ENCODE measurements at regions not wholly inside any gene's neighbourhood (a gene's known extent, or its start where the extent isn't known, plus 50 kb on each side); places are given as distances from the start of the nearest gene placed in this dataset.

DNA sequence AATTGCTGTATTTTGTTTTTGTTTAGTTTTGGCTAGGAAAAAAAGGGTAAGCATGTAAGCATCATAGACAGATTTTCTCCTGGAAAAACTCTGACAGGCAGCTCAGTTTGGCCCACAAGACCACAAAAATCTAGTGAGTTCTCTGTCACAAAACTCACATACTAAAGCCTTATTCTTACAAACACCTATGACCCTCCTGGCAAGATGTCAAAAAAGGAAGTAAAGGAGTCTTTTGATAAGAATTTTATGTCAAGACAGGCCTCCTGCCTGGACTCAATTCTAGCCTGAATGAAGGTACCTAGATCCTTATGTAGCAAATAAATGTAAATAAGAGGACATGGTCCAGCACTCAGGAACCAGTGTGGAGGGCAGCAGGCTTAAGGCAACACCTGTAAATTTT, 668.3 kb upstream of the ZNF385D start:
- TF ChIP-seq POLR2A (IDR thresholded peaks at IDR 0.05): no peak
- TF ChIP-seq, protein P1, sequence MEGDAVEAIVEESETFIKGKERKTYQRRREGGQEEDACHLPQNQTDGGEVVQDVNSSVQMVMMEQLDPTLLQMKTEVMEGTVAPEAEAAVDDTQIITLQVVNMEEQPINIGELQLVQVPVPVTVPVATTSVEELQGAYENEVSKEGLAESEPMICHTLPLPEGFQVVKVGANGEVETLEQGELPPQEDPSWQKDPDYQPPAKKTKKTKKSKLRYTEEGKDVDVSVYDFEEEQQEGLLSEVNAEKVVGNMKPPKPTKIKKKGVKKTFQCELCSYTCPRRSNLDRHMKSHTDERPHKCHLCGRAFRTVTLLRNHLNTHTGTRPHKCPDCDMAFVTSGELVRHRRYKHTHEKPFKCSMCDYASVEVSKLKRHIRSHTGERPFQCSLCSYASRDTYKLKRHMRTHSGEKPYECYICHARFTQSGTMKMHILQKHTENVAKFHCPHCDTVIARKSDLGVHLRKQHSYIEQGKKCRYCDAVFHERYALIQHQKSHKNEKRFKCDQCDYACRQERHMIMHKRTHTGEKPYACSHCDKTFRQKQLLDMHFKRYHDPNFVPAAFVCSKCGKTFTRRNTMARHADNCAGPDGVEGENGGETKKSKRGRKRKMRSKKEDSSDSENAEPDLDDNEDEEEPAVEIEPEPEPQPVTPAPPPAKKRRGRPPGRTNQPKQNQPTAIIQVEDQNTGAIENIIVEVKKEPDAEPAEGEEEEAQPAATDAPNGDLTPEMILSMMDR (IDR thresholded peaks at IDR 0.05): no peak
- no peak for TF ChIP-seq EP300 (IDR thresholded peaks at IDR 0.05)
- H3K9me3 ChIP-seq: no peaks in the 10 kb centered on the region
- H3K27me3 ChIP-seq: no peaks in the 10 kb centered on the region
- H3K36me3 ChIP-seq: no peaks in the 10 kb centered on the region
- H3K4me1 ChIP-seq: no peaks in the 10 kb centered on the region
- H3K4me3 ChIP-seq: no peak overlapping the region
- H3K27ac ChIP-seq: no peak overlapping the region
- DNase-seq (ENCODE audit: low spot score in 2 of 2): no peak

DNA sequence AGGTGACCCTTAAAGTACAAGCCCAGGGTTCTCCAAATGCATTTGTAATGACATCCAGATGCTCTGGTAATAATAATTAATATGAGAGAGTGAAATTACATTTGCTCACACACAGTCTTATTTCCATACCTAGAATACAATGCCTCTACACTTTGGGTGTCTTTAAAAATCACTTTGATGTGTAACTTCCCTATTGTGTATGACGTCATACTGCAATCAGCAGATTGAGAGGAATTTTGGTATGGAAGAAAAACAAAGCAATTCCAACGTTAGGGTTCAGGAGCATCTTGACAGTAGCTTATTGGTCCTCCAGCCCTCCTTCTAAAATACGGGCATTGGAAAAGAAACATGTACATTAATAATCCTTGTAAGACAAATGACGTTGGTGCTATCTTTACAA, 670.6 kb upstream of the ZNF385D start:
- H3K4me3 ChIP-seq: no peak overlapping the region
- no peaks in the 10 kb centered on the region for H3K36me3 ChIP-seq
- DNase-seq (ENCODE audit: low spot score in 2 of 2): no peak
- H3K4me1 ChIP-seq: no peaks in the 10 kb centered on the region
- WGBS, 2 donors: 54 to 60% methylated on average over 4 of the region's 4 CpGs
- TF ChIP-seq, protein P1 (IDR thresholded peaks at IDR 0.05): no peak
- TF ChIP-seq POLR2A (IDR thresholded peaks at IDR 0.05): no peak
- no peak for TF ChIP-seq EP300 (IDR thresholded peaks at IDR 0.05)
- H3K27ac ChIP-seq: no peak overlapping the region
- H3K9me3 ChIP-seq: no peaks in the 10 kb centered on the region
- no peaks in the 10 kb centered on the region for H3K27me3 ChIP-seq

DNA sequence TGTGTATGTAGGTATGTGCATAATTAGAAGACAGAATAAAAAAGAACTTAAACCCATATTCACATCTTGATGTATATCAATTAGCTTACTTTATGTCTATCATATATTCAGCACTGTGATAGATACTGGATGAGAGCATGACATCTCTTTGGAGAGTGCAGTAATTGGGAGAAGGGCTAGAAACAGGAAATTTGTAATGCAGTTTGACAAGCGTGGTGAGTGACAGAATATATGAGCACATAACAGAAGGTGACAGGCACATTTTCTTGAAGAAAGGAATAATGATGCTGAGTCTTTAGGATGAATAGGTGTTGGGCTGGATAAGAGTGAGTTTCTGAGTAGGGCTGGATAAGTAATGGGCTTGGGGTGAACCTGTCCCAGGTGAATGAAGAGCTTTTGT, 680.3 kb upstream of the ZNF385D start:
- no peaks in the 10 kb centered on the region for H3K9me3 ChIP-seq
- WGBS, 2 donors: 78 to 82% methylated on average over 1 of the region's 1 CpG
- TF ChIP-seq, protein P1 (IDR thresholded peaks at IDR 0.05): no peak
- TF ChIP-seq EP300 (IDR thresholded peaks at IDR 0.05) (no peak), POLR2A (IDR thresholded peaks at IDR 0.05) (no peak)

DNA sequence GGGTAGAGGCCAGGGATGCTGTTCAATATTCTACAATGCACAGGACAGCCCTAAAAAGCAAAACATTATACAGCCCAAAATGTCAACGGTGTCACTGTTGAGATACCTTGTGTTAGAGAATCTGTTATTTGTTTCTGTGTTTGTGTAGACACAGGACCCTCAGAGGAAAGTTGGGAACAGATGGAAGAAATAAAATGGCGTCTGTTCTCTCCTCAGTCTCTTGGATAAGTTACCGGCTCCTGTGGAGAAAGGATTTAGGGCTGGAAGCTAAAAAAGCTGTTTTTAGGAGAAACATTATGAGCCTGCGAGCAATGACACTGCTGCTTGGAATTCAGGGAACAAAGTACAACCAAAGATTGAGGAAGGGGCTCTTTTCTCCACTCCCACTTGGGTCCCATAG, 688.6 kb upstream of the ZNF385D start:
- H3K27ac ChIP-seq: no peak overlapping the region
- no peaks in the 10 kb centered on the region for H3K27me3 ChIP-seq
- no peaks in the 10 kb centered on the region for H3K9me3 ChIP-seq
- no peaks in the 10 kb centered on the region for H3K36me3 ChIP-seq
- TF ChIP-seq POLR2A (IDR thresholded peaks at IDR 0.05) (no peak), EP300 (IDR thresholded peaks at IDR 0.05) (no peak)
- TF ChIP-seq, protein P1 (IDR thresholded peaks at IDR 0.05): no peak
- no peaks in the 10 kb centered on the region for H3K4me1 ChIP-seq
- no peak overlapping the region for H3K4me3 ChIP-seq
- WGBS, 2 donors: 79 to 86% methylated on average over 4 of the region's 4 CpGs
- DNase-seq (ENCODE audit: low spot score in 2 of 2): no peak

More for the DNA sequence above, 680.3 kb upstream of the ZNF385D start:
- DNase-seq (ENCODE audit: low spot score in 2 of 2): no peak
- Histone ChIP-seq H3K27me3 (no peaks in the 10 kb centered on the region), H3K4me1 (no peaks in the 10 kb centered on the region), H3K27ac (no peak overlapping the region), H3K4me3 (no peak overlapping the region), H3K36me3 (no peaks in the 10 kb centered on the region)

DNA sequence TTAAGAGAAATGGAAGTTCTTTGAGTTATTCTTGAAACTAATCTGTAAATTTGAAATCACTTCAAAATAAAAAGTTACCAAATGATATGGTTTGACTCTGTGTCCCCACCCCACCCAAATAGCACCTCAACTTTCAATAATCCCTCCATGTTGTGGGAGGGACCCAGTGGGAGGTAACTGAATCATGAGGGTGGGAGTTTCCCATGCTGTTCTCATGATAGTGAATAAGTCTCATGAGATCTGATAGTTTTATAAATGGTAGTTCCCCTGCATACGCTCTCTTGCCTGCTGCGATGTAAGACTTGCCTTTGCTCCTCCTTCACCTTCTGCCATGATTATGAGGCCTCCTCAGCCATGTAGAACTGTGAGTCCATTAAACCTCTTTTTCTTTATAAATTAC, 690.7 kb upstream of the ZNF385D start:
- no peaks in the 10 kb centered on the region for H3K4me1 ChIP-seq
- H3K27me3 ChIP-seq: no peaks in the 10 kb centered on the region
- no peak overlapping the region for H3K4me3 ChIP-seq
- H3K27ac ChIP-seq: no peak overlapping the region
- no peaks in the 10 kb centered on the region for H3K36me3 ChIP-seq
- DNase-seq (ENCODE audit: low spot score in 2 of 2): no peak
- WGBS, 2 donors: 92 to 96% methylated on average over 2 of the region's 2 CpGs
- H3K9me3 ChIP-seq: no peaks in the 10 kb centered on the region
- TF ChIP-seq, protein P1 (IDR thresholded peaks at IDR 0.05): no peak
- TF ChIP-seq POLR2A (IDR thresholded peaks at IDR 0.05) (no peak), EP300 (IDR thresholded peaks at IDR 0.05) (no peak)
